Activated T-cell treated with anti-CD3 and anti-CD28 coated beads for 48 hours (primary cell): ENCODE measurements at regions not wholly inside any gene's neighbourhood (a gene's known extent, or its start where the extent isn't known, plus 50 kb on each side); places are given as distances from the start of the nearest gene placed in this dataset.
"Not testable (repeated sequence)": the region's sequence is repeated elsewhere in the genome, so short reads cannot be mapped to it uniquely, and the experiment has no call there.

Experiments
- DNase-seq: peaks from one replicate; pipeline ENCODE4 v3.0.0-alpha.2; 2020; ENCODE audit warnings: low read depth

GRCh38 chr14:53670701-53671100 lies 285.9 kb downstream of the BMP4 start:
- DNase-seq: no peak

GRCh38 chr14:53668897-53669296 lies 287.7 kb downstream of the BMP4 start:
- DNase-seq: no peak

GRCh38 chr14:53663709-53664108 lies 292.9 kb downstream of the BMP4 start:
- DNase-seq: no peak

GRCh38 chr14:53655080-53655785 lies 301.4 kb downstream of the BMP4 start:
- DNase-seq: no peak

- no peak for DNase-seq
Observed at GRCh38 chr14:53652068-53652467, 304.6 kb downstream of the BMP4 start.

GRCh38 chr14:53651096-53651740 lies 305.4 kb downstream of the BMP4 start:
- DNase-seq: no peak

- no peak for DNase-seq
Observed at GRCh38 chr14:53646925-53647324, 309.7 kb downstream of the BMP4 start.

- no peak for DNase-seq
Observed at GRCh38 chr14:53640695-53641094, 315.9 kb downstream of the BMP4 start.

GRCh38 chr14:53638966-53639365 lies 317.7 kb downstream of the BMP4 start:
- no peak for DNase-seq

GRCh38 chr14:53634793-53635192 lies 321.8 kb downstream of the BMP4 start:
- no peak for DNase-seq

GRCh38 chr14:53630336-53630735 lies 326.3 kb downstream of the BMP4 start:
- no peak for DNase-seq

GRCh38 chr14:53628732-53629430 lies 327.7 kb downstream of the BMP4 start:
- no peak for DNase-seq

GRCh38 chr14:53628261-53628660 lies 328.4 kb downstream of the BMP4 start:
- DNase-seq: no peak

- no peak for DNase-seq
Observed at GRCh38 chr14:53626761-53627160, 329.9 kb downstream of the BMP4 start.

GRCh38 chr14:53622447-53622846 lies 334.2 kb downstream of the BMP4 start:
- DNase-seq: no peak

GRCh38 chr14:53621921-53622320 lies 334.7 kb downstream of the BMP4 start:
- no peak for DNase-seq

GRCh38 chr14:53621433-53621832 lies 335.2 kb downstream of the BMP4 start:
- DNase-seq: no peak

GRCh38 chr14:53620890-53621289 lies 335.7 kb downstream of the BMP4 start:
- no peak for DNase-seq

- DNase-seq: no peak
Observed at GRCh38 chr14:53620317-53620716, 336.3 kb downstream of the BMP4 start.

GRCh38 chr14:53619691-53620231 lies 336.9 kb downstream of the BMP4 start:
- no peak for DNase-seq

- DNase-seq: not testable (repeated sequence)
Observed at GRCh38 chr14:53616536-53616935, 340.1 kb downstream of the BMP4 start.

GRCh38 chr14:53615252-53615651 lies 341.4 kb downstream of the BMP4 start:
- no peak for DNase-seq
